Coronary artery (tissue), 2 donors: ENCODE measurements at regions not wholly inside any gene's neighbourhood (a gene's known extent, or its start where the extent isn't known, plus 50 kb on each side); places are given as distances from the start of the nearest gene placed in this dataset.

Source experiments
- DNase-seq: peaks from one replicate; pipeline ENCODE4 v3.0.0-alpha.2; 2017; ENCODE audit warnings: low spot score
- H3K27ac ChIP-seq, 2 donors: fragments of 200-600 bp; sonication (generic); one replicate each; pipeline ENCODE4 v1.5.1; 2016 to 2019
- H3K4me3 ChIP-seq: fragments of 200-600 bp; sonication (generic); 2 replicates; pipeline ENCODE4 v1.5.1; 2016; ENCODE audit warnings: mild to moderate bottlenecking, moderate library complexity
- CTCF ChIP-seq: fragments of 200-600 bp; sonication (generic); IDR thresholded peaks from one replicate; pipeline ENCODE4 v1.5.1; 2019; ENCODE audit warnings: antibody characterized with exemption

- H3K27ac ChIP-seq, result no peak overlapping the region
- no peak for DNase-seq
- no peak overlapping the region for H3K4me3 ChIP-seq
- no peak for TF ChIP-seq CTCF
Measured at GRCh38 chr13:84684804-84685203, 802.5 kb upstream of the SLITRK1 start.

GRCh38 chr13:84684048-84684662 is 801.9 kb upstream of the SLITRK1 start:
- TF ChIP-seq CTCF, result no peak
- no peak for DNase-seq
- H3K4me3 ChIP-seq, result no peak overlapping the region
- no peak overlapping the region for H3K27ac ChIP-seq

GRCh38 chr13:84683448-84683847 is 801.2 kb upstream of the SLITRK1 start:
- H3K27ac ChIP-seq, result no peak overlapping the region
- DNase-seq, result no peak
- H3K4me3 ChIP-seq, result no peak overlapping the region
- no peak for TF ChIP-seq CTCF

GRCh38 chr13:84677836-84678235 is 795.6 kb upstream of the SLITRK1 start:
- no peak for DNase-seq
- no peak overlapping the region for H3K27ac ChIP-seq
- TF ChIP-seq CTCF, result no peak
- H3K4me3 ChIP-seq, result no peak overlapping the region

- no peak for TF ChIP-seq CTCF
- DNase-seq, result no peak
Measured at GRCh38 chr13:84672616-84673015, 790.3 kb upstream of the SLITRK1 start.

DNA sequence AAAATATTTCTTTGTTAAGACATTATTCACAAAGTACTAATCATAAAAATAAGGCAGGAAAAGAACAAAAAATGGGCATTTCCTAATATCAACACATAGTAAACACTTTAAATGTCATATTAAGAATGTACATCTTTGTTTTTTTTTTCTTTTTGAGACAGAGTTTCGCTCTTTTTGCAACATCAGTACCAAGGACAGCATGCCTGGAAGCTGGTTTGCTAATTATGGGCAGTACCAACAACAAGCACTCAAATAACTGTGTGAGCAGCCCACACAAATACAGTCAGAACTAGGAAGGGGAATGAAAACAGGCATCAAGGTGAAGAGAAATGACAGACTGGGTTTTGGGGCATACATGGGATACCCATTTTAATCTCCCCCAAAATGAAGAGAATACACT is 788.0 kb upstream of the SLITRK1 start:
- TF ChIP-seq CTCF, result no peak
- no peak for DNase-seq

More at GRCh38 chr13:84672616-84673015, 790.3 kb upstream of the SLITRK1 start:
- Histone ChIP-seq H3K4me3 (no peak overlapping the region), H3K27ac (no peak overlapping the region)

GRCh38 chr13:84668637-84669036 is 786.4 kb upstream of the SLITRK1 start:
- H3K4me3 ChIP-seq, result no peak overlapping the region
- no peak for DNase-seq
- TF ChIP-seq CTCF, result no peak
- no peak overlapping the region for H3K27ac ChIP-seq

More for the DNA sequence above, 788.0 kb upstream of the SLITRK1 start:
- H3K4me3 ChIP-seq, result no peak overlapping the region
- no peak overlapping the region for H3K27ac ChIP-seq
